Inflammatory macrophage (primary cell): ENCODE measurements at regions not wholly inside any gene's neighbourhood (a gene's known extent, or its start where the extent isn't known, plus 50 kb on each side); places are given as distances from the start of the nearest gene placed in this dataset.

Experiments used
- DNase-seq, 2 donors: peaks; one replicate each; pipeline ENCODE4 v3.0.0-alpha.2; 2020 to 2022

DNA sequence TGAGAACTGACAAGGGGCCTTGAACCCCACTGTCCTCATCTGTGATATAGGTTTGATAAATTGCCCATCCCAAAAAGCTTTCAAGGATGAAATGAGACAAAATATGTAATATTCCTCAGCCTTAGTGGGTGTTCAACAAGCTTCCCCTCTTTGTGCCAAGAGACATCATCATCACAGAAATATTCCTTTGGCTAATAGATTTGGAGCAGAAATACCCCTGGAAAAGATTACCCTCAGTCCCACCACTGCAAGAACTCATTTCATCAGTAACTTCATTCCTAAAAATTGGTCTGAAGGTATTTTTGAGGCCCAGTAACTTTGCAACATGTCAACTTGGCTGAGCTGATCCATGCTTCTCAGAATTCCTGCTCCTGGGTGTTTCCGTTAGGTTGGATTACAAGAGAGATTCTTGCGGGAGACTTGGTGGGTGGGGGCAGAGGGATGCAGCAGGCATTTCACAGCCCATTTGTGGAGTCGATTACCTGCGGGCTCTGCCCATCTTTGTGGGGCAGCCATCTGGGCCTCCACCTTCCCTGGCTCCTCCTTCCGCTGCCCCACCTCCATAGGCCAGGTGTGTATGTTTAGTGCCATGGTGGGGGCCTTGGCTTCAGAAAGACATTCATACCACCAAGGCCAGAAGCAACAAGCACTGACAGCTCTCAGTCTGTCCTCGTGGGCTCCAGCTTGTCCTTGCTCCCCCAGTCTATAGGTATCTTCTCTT is 263.9 kb downstream of the GLI2 start:
- DNase-seq = no peak

DNA sequence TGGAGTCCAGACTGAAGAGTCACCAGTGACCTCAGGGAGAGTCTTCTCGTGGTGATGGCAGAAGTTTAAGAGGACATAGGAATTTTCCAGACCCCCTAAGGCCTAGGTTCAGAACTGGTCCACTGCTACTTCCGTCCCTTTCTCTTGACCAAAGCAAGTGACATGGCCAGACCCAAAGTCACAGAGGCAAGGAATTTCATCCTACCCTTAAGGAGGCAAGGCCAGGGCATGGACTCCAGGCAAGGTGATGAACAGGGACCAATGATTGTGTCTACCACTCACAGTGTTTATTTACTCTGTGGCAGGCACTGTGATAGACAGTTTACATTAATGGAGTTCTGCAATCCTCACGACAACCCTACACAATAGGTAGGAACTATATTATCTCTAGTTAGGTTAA is 265.1 kb downstream of the GLI2 start:
- no peak for DNase-seq

DNA sequence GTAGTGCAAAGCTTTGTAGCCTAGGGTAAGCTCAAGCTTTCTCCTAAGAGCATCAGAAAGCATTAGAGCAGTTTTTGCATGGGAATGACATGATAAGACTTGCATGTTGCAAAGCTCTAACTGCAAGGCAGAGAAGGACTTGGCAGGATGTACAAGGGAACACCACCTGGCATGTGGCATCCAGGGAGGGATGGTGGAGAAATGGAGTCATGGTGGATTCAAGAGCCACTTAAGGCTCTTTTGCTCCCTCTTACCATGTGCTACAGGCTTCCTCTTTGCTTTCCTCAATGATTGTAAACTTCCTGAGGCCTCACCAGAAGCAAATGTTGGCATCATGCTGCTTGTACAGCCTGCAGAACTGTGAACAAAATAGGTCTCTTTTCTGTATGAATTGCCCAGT is 266.0 kb downstream of the GLI2 start:
- no peak for DNase-seq

GRCh38 chr2:121002597-121002996 is 266.9 kb downstream of the GLI2 start:
- DNase-seq = no peak

DNA sequence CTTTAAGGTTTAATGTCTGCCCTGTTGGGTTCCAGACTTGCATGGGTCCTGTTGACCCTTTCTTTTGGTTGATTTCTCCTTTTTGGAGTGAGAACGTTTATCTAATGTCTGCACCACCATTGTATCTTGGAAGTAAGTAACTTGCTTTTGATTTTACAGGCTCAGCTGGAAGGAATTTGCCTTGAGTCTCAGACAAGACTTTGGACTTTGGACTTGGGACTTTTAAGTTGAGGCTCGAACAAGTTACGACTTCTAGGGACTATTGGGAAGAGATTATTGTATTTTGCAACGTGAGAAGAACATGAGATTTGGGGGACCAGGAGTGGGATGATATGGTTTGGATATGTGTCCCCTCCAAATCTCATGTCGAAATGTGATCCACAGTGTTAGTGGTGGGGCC is 267.7 kb downstream of the GLI2 start:
- DNase-seq = no peak

GRCh38 chr2:121004359-121004758 is 268.7 kb downstream of the GLI2 start:
- DNase-seq = no peak

DNA sequence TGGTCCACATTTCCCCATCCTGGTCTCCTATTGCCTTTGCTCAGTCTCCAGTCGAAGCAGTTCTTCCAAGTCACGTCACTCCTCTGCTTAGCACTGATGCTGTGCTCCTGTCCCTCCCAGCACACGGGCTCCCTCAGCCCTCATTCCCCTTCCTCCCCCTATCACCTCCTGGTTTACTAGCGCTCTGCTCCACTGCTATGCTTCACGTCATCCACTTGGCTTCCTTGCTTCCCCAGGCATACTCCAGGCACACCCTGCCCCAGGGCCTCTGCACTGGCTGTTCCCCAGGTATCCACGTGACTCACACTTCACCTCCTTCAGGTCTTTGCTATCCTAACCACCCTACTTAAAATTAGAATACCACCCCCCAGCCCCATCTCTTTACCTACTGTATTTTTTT is 269.3 kb downstream of the GLI2 start:
- no peak for DNase-seq

GRCh38 chr2:121005453-121005852 is 269.8 kb downstream of the GLI2 start:
- DNase-seq = no peak

DNA sequence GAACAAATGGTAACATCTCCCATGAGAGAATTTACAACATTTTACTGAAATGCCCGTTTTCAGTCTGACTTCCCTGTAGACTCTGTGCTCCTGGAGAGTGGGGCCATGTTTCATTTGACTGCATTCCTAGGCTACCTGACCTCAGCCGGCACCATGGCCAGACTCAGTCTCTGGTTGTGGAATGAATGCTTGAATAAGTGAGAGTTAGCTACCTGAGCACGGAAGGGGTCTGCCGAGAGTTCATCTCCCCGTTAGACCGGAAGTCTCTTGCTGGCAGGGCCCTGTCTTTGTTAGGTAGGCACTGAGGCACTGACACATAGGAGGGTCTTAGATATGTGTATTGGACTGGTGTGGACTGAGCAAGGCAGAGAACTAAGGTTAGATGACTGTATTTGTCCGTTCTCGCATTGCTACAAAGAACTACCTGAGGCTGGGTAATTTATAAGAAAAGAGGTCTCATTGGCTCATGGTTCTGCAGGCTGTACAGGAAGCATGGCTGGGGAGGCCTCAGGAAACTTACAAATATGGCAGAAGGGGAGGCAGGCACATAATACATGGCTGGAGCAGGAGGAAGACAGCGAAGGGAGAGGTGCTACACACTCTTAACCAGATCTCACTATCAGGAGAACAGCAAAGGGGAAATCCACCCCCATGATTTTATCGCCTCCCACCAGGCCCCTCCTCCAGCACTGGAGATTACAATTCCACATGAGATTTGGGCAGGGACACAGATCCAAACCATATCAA is 271.2 kb downstream of the GLI2 start:
- DNase-seq = no peak

DNA sequence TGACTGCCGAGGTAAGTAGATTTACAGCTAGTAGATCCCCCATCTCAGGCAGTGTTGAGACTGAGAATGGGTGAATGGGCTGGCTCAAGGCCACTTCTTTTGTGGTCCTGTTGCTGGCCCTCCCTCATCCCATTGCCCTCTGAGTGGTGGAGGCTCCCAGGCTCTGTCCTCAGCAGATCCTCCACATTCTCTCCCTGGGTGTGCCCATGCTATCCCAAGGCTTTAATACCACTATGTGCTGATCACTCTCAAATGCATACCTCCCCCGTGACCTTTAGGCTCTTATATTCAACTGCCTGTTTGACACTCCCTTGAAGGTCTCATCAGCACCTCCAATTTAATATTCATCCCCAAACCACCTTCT is 271.8 kb downstream of the GLI2 start:
- no peak for DNase-seq

DNA sequence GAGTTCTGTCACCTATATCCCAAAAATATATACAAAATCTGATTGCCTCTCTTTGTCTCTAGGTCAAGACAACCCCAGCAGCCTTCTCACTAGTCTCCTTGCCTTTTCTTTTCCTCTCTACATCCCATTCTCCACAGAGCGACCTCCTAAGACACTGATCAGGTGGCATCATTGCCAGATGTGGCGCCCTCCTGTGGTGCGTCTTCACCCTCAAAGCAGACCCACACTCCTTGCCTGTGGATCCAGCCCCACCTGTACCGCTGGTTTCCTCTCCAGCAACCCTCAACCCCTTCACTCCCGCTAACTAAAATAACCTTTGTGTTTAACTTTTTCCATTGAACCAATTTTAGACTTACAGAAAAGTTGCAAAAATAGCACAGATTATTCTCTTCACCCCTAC is 273.3 kb downstream of the GLI2 start:
- DNase-seq = no peak

GRCh38 chr2:121010998-121011397 is 274.0 kb downstream of the TFCP2L1 start:
- DNase-seq = no peak

GRCh38 chr2:121014876-121015275 is 270.1 kb downstream of the TFCP2L1 start:
- DNase-seq = no peak

GRCh38 chr2:121015971-121016485 is 269.0 kb downstream of the TFCP2L1 start:
- DNase-seq = no peak

- DNase-seq = no peak
Measured at GRCh38 chr2:121017396-121017795, 267.6 kb downstream of the TFCP2L1 start.

DNA sequence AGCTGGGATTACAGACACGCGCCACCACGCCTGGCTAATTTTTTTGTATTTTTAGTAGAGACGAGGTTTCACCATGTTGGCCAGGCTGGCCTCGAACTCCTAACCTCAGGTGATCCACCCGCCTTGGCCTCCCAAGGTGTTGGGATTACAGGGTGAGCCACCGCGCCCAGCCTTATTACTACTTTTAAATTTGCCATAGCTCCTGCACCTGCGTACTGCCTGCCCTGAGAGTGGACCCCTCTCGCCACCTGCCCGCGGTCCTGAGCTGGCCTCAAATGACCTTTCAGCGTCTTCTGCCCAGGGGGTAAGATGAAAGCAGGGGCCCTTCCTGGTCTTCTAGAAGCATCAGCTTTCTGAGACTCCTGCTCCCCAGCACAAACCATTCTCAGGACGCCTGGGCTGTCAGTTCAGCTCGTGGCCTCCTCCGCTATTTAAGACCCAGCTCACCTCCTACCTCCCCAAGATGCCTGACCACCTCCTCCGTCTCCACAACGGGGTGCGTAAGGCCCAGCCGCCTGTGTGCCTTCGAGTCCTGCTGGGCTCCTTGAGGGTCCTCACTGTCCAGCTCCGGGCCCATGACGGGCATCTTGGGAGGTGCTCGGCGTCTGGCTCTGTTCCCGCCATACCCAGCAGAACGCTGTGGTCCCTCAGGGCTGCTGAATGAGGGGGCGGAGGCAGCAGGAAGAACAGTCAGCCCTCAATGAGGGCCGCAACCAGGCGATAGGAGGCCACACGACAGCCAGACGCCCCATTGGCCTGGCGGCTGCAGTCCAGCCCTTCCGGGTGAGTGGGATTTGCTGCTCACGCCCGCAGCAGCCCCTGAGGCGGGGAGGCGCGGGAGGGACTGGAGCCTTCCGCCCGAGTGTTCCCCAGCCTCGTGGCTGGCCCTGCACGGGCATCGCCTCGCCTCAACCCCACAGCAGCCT is 266.6 kb downstream of the TFCP2L1 start:
- DNase-seq = no peak

- no peak for DNase-seq
Measured at GRCh38 chr2:121019071-121019470, 265.9 kb downstream of the TFCP2L1 start.

- DNase-seq = no peak
Measured at GRCh38 chr2:121019756-121020155, 265.2 kb downstream of the TFCP2L1 start.

DNA sequence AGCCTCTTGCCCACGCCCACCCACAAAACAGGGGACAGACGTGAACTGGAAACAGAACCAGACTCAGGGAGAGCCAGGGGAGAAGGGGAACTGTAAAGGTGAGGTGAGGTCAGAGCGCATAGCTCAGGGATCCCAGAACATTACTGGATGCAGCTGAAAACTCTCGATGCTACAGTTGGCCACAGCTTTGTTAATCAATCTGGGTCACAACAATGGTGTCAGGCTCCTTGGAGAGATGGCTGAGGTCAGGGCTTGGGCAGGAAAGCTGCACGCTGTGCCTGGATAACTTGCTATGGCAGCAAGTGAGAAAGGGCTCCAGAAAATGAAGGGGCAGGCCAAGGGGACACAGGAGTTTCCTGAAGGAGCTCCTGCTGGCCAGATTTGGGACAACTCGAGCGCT is 263.3 kb downstream of the TFCP2L1 start:
- no peak for DNase-seq

GRCh38 chr2:121028577-121028976 is 256.4 kb downstream of the TFCP2L1 start:
- no peak for DNase-seq

DNA sequence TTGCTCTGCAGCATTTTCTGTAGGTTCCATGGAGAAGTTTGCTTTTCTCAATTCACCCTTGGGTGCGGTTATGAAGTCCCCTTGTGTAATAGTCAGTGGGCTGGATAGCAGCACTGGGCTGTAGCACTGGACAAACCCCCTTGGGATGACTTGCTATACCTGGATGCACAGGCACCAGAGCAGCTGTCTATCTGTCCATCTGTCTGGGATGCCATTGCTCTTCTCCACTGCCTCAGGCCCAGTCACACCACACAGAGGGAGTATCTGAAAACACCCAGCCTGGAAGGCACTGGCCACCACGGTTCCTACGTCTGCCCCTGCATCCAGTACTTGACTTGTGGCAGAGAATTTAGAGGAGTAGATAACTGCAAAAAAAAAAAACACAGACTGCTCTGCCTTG is 254.5 kb downstream of the TFCP2L1 start:
- DNase-seq = no peak

- DNase-seq = no peak
Measured at GRCh38 chr2:121031568-121032340, 253.2 kb downstream of the TFCP2L1 start.
